OCI-LY1 (cell line): ENCODE measurements at regions not wholly inside any gene's neighbourhood (a gene's known extent, or its start where the extent isn't known, plus 50 kb on each side); places are given as distances from the start of the nearest gene placed in this dataset.
"Not testable (repeated sequence)": the region's sequence is repeated elsewhere in the genome, so short reads cannot be mapped to it uniquely, and the experiment has no call there.

Experiments used
- H2AFZ ChIP-seq: fragments of 200-600 bp; sonication (generic), shearing (Covaris generic); 2 replicates; pipeline ENCODE4 v1.6.0; 2014; ENCODE audit warnings: antibody characterized with exemption, mild to moderate bottlenecking, low read length
- H3F3A ChIP-seq: fragments of 200-600 bp; sonication (generic), shearing (Covaris generic); 2 replicates; pipeline ENCODE4 v1.6.0; 2014; ENCODE audit warnings: mild to moderate bottlenecking, antibody characterized with exemption, low read length, moderate library complexity; ENCODE audit not compliant: insufficient read depth
- H3K27ac ChIP-seq: fragments of 200-600 bp; sonication (generic); 2 replicates; pipeline ENCODE4 v1.5.1; 2014; ENCODE audit warnings: low read length, mixed run types, mild to moderate bottlenecking, low read depth; ENCODE audit not compliant: poor library complexity, severe bottlenecking
- H3K27me3 ChIP-seq: fragments of 200-600 bp; sonication (generic); 2 replicates; pipeline ENCODE4 v1.6.0; 2014; ENCODE audit warnings: antibody characterized with exemption, mild to moderate bottlenecking, low read length, moderate library complexity; ENCODE audit not compliant: insufficient read depth
- H3K36me3 ChIP-seq: fragments of 200-600 bp; sonication (generic); 2 replicates; pipeline ENCODE4 v1.6.1; 2014; ENCODE audit warnings: mild to moderate bottlenecking, antibody characterized with exemption, low read length, moderate library complexity, mixed read lengths; ENCODE audit not compliant: insufficient read depth
- H3K4me1 ChIP-seq: fragments of 200-600 bp; sonication (generic); 2 replicates; pipeline ENCODE4 v1.5.1; 2014; ENCODE audit warnings: mild to moderate bottlenecking, low read length, moderate library complexity; ENCODE audit not compliant: insufficient read depth, severe bottlenecking
- H3K4me2 ChIP-seq: fragments of 200-600 bp; sonication (generic), shearing (Covaris generic); 2 replicates; pipeline ENCODE4 v1.6.1; 2014; ENCODE audit warnings: low read length
- H3K4me3 ChIP-seq: fragments of 200-600 bp; sonication (generic); 2 replicates; pipeline ENCODE4 v1.5.1; 2014; ENCODE audit warnings: low read length, low read depth, mild to moderate bottlenecking, mixed read lengths; ENCODE audit not compliant: poor library complexity, severe bottlenecking
- H3K79me2 ChIP-seq: fragments of 200-600 bp; shearing (Covaris generic); 2 replicates; pipeline ENCODE4 v1.6.1; 2016; ENCODE audit warnings: mixed run types, low read length, mixed read lengths; ENCODE audit not compliant: insufficient read depth
- H3K9ac ChIP-seq: fragments of 200-600 bp; sonication (generic), shearing (Covaris generic); 2 replicates; pipeline ENCODE4 v1.6.1; 2014; ENCODE audit warnings: mild to moderate bottlenecking, low read length, mixed read lengths
- H3K9me2 ChIP-seq: fragments of 200-600 bp; sonication (generic), shearing (Covaris generic); 2 replicates; pipeline ENCODE4 v1.6.1; 2014; ENCODE audit warnings: low read depth, mild to moderate bottlenecking, low read length, mixed read lengths
- H3K9me3 ChIP-seq: fragments of 200-600 bp; shearing (Covaris generic); 2 replicates; pipeline ENCODE4 v1.6.1; 2014; ENCODE audit warnings: low read length, mixed read lengths
- H4K20me1 ChIP-seq: fragments of 200-600 bp; sonication (generic), shearing (Covaris generic); 2 replicates; pipeline ENCODE4 v1.6.0; 2016; ENCODE audit warnings: mild to moderate bottlenecking, low read length; ENCODE audit not compliant: insufficient read depth
- CTCF ChIP-seq: fragments of 200-600 bp; sonication (generic), shearing (Covaris generic); IDR thresholded peaks from 2 replicates; pipeline ENCODE4 v1.5.1; 2017; ENCODE audit warnings: mild to moderate bottlenecking, antibody characterized with exemption, low read length, moderate library complexity, mixed read lengths
- EZH2 ChIP-seq: fragments of 200-600 bp; sonication (generic), shearing (Covaris generic); IDR thresholded peaks from 2 replicates; pipeline ENCODE4 v1.8.0; 2017; ENCODE audit warnings: borderline replicate concordance, mixed run types, mild to moderate bottlenecking, antibody characterized with exemption, low read length, moderate library complexity, mixed read lengths

- Histone ChIP-seq H3K4me1 (no peaks in the 10 kb centered on the region), H3K27ac (no peak overlapping the region), H4K20me1 (no peaks in the 10 kb centered on the region), H3K36me3 (no peaks in the 10 kb centered on the region), H3K79me2 (no peaks in the 10 kb centered on the region), H3K4me2 (no peak overlapping the region), H2AFZ (no peak overlapping the region), H3K9me2 (no peaks in the 10 kb centered on the region), H3K9me3 (no peaks in the 10 kb centered on the region), H3F3A (no peaks in the 10 kb centered on the region), H3K9ac (no peak overlapping the region), H3K4me3 (no peak overlapping the region), H3K27me3 (no peaks in the 10 kb centered on the region)
- TF ChIP-seq CTCF = no peak
- TF ChIP-seq EZH2 = no peak
Measured at GRCh38 chr17:20781260-20781659, 201.7 kb downstream of the CDRT15L2 start.

- not testable (repeated sequence) for H3K4me1 ChIP-seq, H3K27ac ChIP-seq, H3F3A ChIP-seq, H3K27me3 ChIP-seq, H3K79me2 ChIP-seq, H4K20me1 ChIP-seq, H3K4me2 ChIP-seq, H3K4me3 ChIP-seq, H3K9me3 ChIP-seq, H3K9me2 ChIP-seq, H2AFZ ChIP-seq, H3K36me3 ChIP-seq, H3K9ac ChIP-seq
Measured at GRCh38 chr17:20781869-20782268, 202.3 kb downstream of the CDRT15L2 start.

GRCh38 chr17:20783091-20783490, 203.6 kb downstream of the CDRT15L2 start:
- H3K9me2 ChIP-seq = no peaks in the 10 kb centered on the region
- H2AFZ ChIP-seq = no peak overlapping the region
- H3K4me2 ChIP-seq = no peak overlapping the region
- H3K9ac ChIP-seq = no peak overlapping the region
- no peak overlapping the region for H3K27ac ChIP-seq
- no peaks in the 10 kb centered on the region for H3K9me3 ChIP-seq
- TF ChIP-seq EZH2 (no peak), CTCF (no peak)
- H4K20me1 ChIP-seq = no peaks in the 10 kb centered on the region
- no peaks in the 10 kb centered on the region for H3K27me3 ChIP-seq
- H3K4me1 ChIP-seq = no peaks in the 10 kb centered on the region
- H3F3A ChIP-seq = no peaks in the 10 kb centered on the region
- H3K4me3 ChIP-seq = no peak overlapping the region
- no peaks in the 10 kb centered on the region for H3K79me2 ChIP-seq
- H3K36me3 ChIP-seq = no peaks in the 10 kb centered on the region

- Histone ChIP-seq H3K4me1 (no peaks in the 10 kb centered on the region), H3F3A (no peaks in the 10 kb centered on the region), H3K9me2 (no peaks in the 10 kb centered on the region), H3K27ac (no peak overlapping the region), H3K4me2 (no peak overlapping the region), H4K20me1 (no peaks in the 10 kb centered on the region), H3K27me3 (no peaks in the 10 kb centered on the region), H2AFZ (no peak overlapping the region), H3K9ac (no peak overlapping the region), H3K4me3 (no peak overlapping the region), H3K36me3 (no peaks in the 10 kb centered on the region), H3K79me2 (no peaks in the 10 kb centered on the region), H3K9me3 (no peaks in the 10 kb centered on the region)
- TF ChIP-seq CTCF (no peak), EZH2 (no peak)
Measured at GRCh38 chr17:20784100-20784665, 204.7 kb downstream of the CDRT15L2 start.
